HEK293 (cell line): ENCODE measurements at regions not wholly inside any gene's neighbourhood (a gene's known extent, or its start where the extent isn't known, plus 50 kb on each side); places are given as distances from the start of the nearest gene placed in this dataset.

Experiments
- CTCF ChIA-PET: fragments of 350-600 bp; formaldehyde crosslinking; extraction: SDS; loops from one replicate; lab custom pipeline; 2021; ENCODE audit warnings: antibody characterized with exemption; lab: Yijun Ruan, JAX
- POLR2A ChIA-PET: fragments of 300-600 bp; formaldehyde crosslinking; extraction: SDS; loops from one replicate; lab custom pipeline; 2020; ENCODE audit warnings: antibody characterized with exemption, inconsistent platforms; lab: Yijun Ruan, JAX
- H3K27ac ChIP-seq: fragments of 200-500 bp; sonication (Bioruptor generic); 2 replicates; pipeline ENCODE4 v1.5.1; 2014; ENCODE audit warnings: low read depth, low read length, control low read depth, inconsistent platforms; ENCODE audit errors: extremely low read depth
- H3K36me3 ChIP-seq, 2 experiments: fragments of 200-500 bp in 1 of 2; sonication (Bioruptor generic) in 1 of 2; 1 replicate in 1 of 2; 2 replicates in 1 of 2; pipeline ENCODE4 v1.5.1; 2014 to 2017; ENCODE audit warnings: inconsistent platforms in 2 of 2, low read length in 2 of 2; ENCODE audit not compliant: control insufficient read depth in 2 of 2, insufficient read depth in 1 of 2
- H3K4me1 ChIP-seq: fragments of 200-500 bp; sonication (Bioruptor generic); 2 replicates; pipeline ENCODE4 v1.5.1; 2014; ENCODE audit warnings: mild to moderate bottlenecking, low read length, inconsistent platforms; ENCODE audit not compliant: control insufficient read depth, insufficient read depth
- H3K4me3 ChIP-seq: 2 replicates; pipeline ENCODE4 v1.5.1; 2011; ENCODE audit warnings: low read depth, mild to moderate bottlenecking, control low read depth, low read length, moderate library complexity
- H3K9me3 ChIP-seq: fragments of 200-500 bp; sonication (Bioruptor generic); 2 replicates; pipeline ENCODE4 v1.5.1; 2014; ENCODE audit warnings: low read depth, low read length, inconsistent platforms; ENCODE audit not compliant: control insufficient read depth, insufficient read depth
- EGR2 ChIP-seq: fragments of 450-650 bp; formaldehyde crosslinking; IDR thresholded peaks from 2 replicates; pipeline ENCODE4 v1.5.1; 2016; ENCODE audit warnings: low read depth, missing biosample characterization, missing genetic modification characterization
- GFI1B ChIP-seq: fragments of 450-650 bp; formaldehyde crosslinking; IDR thresholded peaks from 2 replicates; pipeline ENCODE4 v1.5.1; 2016; ENCODE audit warnings: missing biosample characterization, missing genetic modification characterization
- GLIS2 ChIP-seq: fragments of 450-650 bp; formaldehyde crosslinking; IDR thresholded peaks from 2 replicates; pipeline ENCODE4 v1.5.1; 2016; ENCODE audit warnings: missing biosample characterization, missing genetic modification characterization
- KLF16 ChIP-seq: fragments of 450-650 bp; formaldehyde crosslinking; IDR thresholded peaks from 2 replicates; pipeline ENCODE4 v1.5.1; 2017; ENCODE audit warnings: missing biosample characterization, missing genetic modification characterization
- ZBTB20 ChIP-seq: fragments of 450-650 bp; formaldehyde crosslinking; IDR thresholded peaks from 2 replicates; pipeline ENCODE4 v1.5.1; 2016; ENCODE audit warnings: missing biosample characterization, missing genetic modification characterization
- ZEB2 ChIP-seq: fragments of 450-650 bp; formaldehyde crosslinking; IDR thresholded peaks from 2 replicates; pipeline ENCODE4 v1.5.1; 2016; ENCODE audit warnings: missing biosample characterization, missing genetic modification characterization
- ZFHX2 ChIP-seq: fragments of 450-650 bp; formaldehyde crosslinking; conservative IDR thresholded peaks from 2 replicates; pipeline ENCODE4 v1.5.1; 2016; ENCODE audit warnings: missing biosample characterization, missing genetic modification characterization
- ZNF10 ChIP-seq: fragments of 450-650 bp; formaldehyde crosslinking; IDR thresholded peaks from 2 replicates; pipeline ENCODE4 v1.5.1; 2017; ENCODE audit warnings: missing biosample characterization, missing genetic modification characterization
- ZNF19 ChIP-seq: fragments of 450-650 bp; formaldehyde crosslinking; IDR thresholded peaks from 2 replicates; pipeline ENCODE4; 2016; ENCODE audit warnings: missing biosample characterization, missing genetic modification characterization, low read depth
- ZNF202 ChIP-seq: fragments of 450-650 bp; formaldehyde crosslinking; IDR thresholded peaks from 2 replicates; pipeline ENCODE4 v1.5.1; 2016; ENCODE audit warnings: missing biosample characterization, missing genetic modification characterization, borderline replicate concordance
- ZNF211 ChIP-seq: fragments of 450-650 bp; formaldehyde crosslinking; IDR thresholded peaks from 2 replicates; pipeline ENCODE4 v1.5.1; 2016; ENCODE audit warnings: low read depth, missing biosample characterization, missing genetic modification characterization
- ZNF48 ChIP-seq: fragments of 450-650 bp; formaldehyde crosslinking; IDR thresholded peaks from 2 replicates; pipeline ENCODE4 v1.5.1; 2016; ENCODE audit warnings: missing biosample characterization, missing genetic modification characterization
- ZNF549 ChIP-seq: fragments of 450-650 bp; IDR thresholded peaks from 2 replicates; pipeline ENCODE4 v1.5.1; 2018; ENCODE audit warnings: missing biosample characterization, missing genetic modification characterization, mild to moderate bottlenecking, inconsistent platforms, moderate library complexity
- ZNF561 ChIP-seq: fragments of 450-650 bp; IDR thresholded peaks from 2 replicates; pipeline ENCODE4 v1.5.1; 2018; ENCODE audit warnings: missing biosample characterization, missing genetic modification characterization, borderline replicate concordance
- TF ChIP-seq, protein P1 (sequence below): fragments of 450-650 bp; formaldehyde crosslinking; IDR thresholded peaks from 2 replicates; pipeline ENCODE4 v1.5.1; 2016; ENCODE audit warnings: missing biosample characterization, missing genetic modification characterization, borderline replicate concordance
- TF ChIP-seq, protein P2 (sequence below): fragments of 450-650 bp; formaldehyde crosslinking; IDR thresholded peaks from 2 replicates; pipeline ENCODE4 v1.5.1; 2016; ENCODE audit warnings: missing biosample characterization, missing genetic modification characterization
- TF ChIP-seq, protein P3 (sequence below): fragments of 450-650 bp; formaldehyde crosslinking; IDR thresholded peaks from 2 replicates; pipeline ENCODE4 v1.5.1; 2016; ENCODE audit warnings: missing biosample characterization, missing genetic modification characterization
- TF ChIP-seq, protein P4 (sequence below): fragments of 450-650 bp; IDR thresholded peaks from 2 replicates; pipeline ENCODE4 v1.5.1; 2018; ENCODE audit warnings: missing biosample characterization, missing genetic modification characterization
- TF ChIP-seq, protein P5 (sequence below): fragments of 450-650 bp; formaldehyde crosslinking; IDR thresholded peaks from 2 replicates; pipeline ENCODE4 v1.5.1; 2016; ENCODE audit warnings: missing biosample characterization, missing genetic modification characterization
- TF ChIP-seq, protein P6 (sequence below): fragments of 450-650 bp; formaldehyde crosslinking; IDR thresholded peaks from 2 replicates; pipeline ENCODE4 v1.5.1; 2017; ENCODE audit warnings: missing biosample characterization, missing genetic modification characterization
- TF ChIP-seq, protein P7 (sequence below): fragments of 450-650 bp; formaldehyde crosslinking; IDR thresholded peaks from 2 replicates; pipeline ENCODE4 v1.5.1; 2016; ENCODE audit warnings: missing biosample characterization, missing genetic modification characterization, borderline replicate concordance

DNA sequence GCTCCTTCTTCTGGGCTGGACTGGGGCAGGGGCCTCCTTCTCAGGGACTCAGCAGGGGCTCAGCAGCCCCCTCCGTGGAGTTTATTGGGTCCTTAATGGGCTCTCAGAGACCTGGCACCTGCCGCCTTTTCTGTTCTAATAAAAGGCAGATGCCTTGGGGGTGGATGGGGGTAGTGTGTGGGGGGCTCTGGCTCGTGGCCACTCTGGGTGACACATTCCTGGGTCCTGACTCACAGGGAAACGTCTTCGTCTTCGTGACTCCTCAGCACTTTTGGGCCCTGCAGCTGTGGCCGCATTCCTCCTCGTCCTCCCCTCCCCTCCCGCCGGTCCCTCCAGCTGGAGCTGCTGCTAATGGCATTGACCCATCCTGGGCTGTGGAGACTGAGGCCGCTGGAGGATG is 107.8 kb upstream of the WNT4 start:
- POLR2A ChIA-PET, result no interaction called here
- no peak overlapping the region for H3K27ac ChIP-seq
- H3K4me3 ChIP-seq, result no peak overlapping the region
- no peaks in the 10 kb centered on the region for H3K4me1 ChIP-seq
- H3K9me3 ChIP-seq, result no peaks in the 10 kb centered on the region
- H3K36me3 ChIP-seq, result no peaks in the 10 kb centered on the region
- CTCF ChIA-PET, result interaction anchor here (0.6 to 1.0 kb wide), 3 partner anchors 17 to 454 kb away, joined by 3 to 6 read pairs (median 3); no protein-coding TSS in a partner anchor
- TF ChIP-seq ZBTB20 (tag by site-specific recombination), result no peak
- TF ChIP-seq, protein P1, sequence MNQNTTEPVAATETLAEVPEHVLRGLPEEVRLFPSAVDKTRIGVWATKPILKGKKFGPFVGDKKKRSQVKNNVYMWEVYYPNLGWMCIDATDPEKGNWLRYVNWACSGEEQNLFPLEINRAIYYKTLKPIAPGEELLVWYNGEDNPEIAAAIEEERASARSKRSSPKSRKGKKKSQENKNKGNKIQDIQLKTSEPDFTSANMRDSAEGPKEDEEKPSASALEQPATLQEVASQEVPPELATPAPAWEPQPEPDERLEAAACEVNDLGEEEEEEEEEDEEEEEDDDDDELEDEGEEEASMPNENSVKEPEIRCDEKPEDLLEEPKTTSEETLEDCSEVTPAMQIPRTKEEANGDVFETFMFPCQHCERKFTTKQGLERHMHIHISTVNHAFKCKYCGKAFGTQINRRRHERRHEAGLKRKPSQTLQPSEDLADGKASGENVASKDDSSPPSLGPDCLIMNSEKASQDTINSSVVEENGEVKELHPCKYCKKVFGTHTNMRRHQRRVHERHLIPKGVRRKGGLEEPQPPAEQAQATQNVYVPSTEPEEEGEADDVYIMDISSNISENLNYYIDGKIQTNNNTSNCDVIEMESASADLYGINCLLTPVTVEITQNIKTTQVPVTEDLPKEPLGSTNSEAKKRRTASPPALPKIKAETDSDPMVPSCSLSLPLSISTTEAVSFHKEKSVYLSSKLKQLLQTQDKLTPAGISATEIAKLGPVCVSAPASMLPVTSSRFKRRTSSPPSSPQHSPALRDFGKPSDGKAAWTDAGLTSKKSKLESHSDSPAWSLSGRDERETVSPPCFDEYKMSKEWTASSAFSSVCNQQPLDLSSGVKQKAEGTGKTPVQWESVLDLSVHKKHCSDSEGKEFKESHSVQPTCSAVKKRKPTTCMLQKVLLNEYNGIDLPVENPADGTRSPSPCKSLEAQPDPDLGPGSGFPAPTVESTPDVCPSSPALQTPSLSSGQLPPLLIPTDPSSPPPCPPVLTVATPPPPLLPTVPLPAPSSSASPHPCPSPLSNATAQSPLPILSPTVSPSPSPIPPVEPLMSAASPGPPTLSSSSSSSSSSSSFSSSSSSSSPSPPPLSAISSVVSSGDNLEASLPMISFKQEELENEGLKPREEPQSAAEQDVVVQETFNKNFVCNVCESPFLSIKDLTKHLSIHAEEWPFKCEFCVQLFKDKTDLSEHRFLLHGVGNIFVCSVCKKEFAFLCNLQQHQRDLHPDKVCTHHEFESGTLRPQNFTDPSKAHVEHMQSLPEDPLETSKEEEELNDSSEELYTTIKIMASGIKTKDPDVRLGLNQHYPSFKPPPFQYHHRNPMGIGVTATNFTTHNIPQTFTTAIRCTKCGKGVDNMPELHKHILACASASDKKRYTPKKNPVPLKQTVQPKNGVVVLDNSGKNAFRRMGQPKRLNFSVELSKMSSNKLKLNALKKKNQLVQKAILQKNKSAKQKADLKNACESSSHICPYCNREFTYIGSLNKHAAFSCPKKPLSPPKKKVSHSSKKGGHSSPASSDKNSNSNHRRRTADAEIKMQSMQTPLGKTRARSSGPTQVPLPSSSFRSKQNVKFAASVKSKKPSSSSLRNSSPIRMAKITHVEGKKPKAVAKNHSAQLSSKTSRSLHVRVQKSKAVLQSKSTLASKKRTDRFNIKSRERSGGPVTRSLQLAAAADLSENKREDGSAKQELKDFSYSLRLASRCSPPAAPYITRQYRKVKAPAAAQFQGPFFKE, result no peak
- no peak for TF ChIP-seq ZNF19 (tag by site-specific recombination)
- no peak for TF ChIP-seq ZNF561 (tag by site-specific recombination)
- TF ChIP-seq GLIS2 (tag by site-specific recombination), result peak; percentile 81
- TF ChIP-seq GFI1B (tag by site-specific recombination), result no peak
- TF ChIP-seq ZNF549 (tag by site-specific recombination), result no peak
- TF ChIP-seq, protein P2, sequence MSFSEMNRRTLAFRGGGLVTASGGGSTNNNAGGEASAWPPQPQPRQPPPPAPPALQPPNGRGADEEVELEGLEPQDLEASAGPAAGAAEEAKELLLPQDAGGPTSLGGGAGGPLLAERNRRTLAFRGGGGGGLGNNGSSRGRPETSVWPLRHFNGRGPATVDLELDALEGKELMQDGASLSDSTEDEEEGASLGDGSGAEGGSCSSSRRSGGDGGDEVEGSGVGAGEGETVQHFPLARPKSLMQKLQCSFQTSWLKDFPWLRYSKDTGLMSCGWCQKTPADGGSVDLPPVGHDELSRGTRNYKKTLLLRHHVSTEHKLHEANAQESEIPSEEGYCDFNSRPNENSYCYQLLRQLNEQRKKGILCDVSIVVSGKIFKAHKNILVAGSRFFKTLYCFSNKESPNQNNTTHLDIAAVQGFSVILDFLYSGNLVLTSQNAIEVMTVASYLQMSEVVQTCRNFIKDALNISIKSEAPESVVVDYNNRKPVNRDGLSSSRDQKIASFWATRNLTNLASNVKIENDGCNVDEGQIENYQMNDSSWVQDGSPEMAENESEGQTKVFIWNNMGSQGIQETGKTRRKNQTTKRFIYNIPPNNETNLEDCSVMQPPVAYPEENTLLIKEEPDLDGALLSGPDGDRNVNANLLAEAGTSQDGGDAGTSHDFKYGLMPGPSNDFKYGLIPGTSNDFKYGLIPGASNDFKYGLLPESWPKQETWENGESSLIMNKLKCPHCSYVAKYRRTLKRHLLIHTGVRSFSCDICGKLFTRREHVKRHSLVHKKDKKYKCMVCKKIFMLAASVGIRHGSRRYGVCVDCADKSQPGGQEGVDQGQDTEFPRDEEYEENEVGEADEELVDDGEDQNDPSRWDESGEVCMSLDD, result no peak
- TF ChIP-seq KLF16 (tag by site-specific recombination), result no peak
- no peak for TF ChIP-seq ZNF211
- 0 out of 2 replicates have a peak, but pooled peaks have one; percentile 20 for TF ChIP-seq ZEB2
- TF ChIP-seq ZNF48 (tag by site-specific recombination), result no peak
- TF ChIP-seq, protein P3, sequence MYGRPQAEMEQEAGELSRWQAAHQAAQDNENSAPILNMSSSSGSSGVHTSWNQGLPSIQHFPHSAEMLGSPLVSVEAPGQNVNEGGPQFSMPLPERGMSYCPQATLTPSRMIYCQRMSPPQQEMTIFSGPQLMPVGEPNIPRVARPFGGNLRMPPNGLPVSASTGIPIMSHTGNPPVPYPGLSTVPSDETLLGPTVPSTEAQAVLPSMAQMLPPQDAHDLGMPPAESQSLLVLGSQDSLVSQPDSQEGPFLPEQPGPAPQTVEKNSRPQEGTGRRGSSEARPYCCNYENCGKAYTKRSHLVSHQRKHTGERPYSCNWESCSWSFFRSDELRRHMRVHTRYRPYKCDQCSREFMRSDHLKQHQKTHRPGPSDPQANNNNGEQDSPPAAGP (tag by site-specific recombination), result no peak
- TF ChIP-seq, protein P4, sequence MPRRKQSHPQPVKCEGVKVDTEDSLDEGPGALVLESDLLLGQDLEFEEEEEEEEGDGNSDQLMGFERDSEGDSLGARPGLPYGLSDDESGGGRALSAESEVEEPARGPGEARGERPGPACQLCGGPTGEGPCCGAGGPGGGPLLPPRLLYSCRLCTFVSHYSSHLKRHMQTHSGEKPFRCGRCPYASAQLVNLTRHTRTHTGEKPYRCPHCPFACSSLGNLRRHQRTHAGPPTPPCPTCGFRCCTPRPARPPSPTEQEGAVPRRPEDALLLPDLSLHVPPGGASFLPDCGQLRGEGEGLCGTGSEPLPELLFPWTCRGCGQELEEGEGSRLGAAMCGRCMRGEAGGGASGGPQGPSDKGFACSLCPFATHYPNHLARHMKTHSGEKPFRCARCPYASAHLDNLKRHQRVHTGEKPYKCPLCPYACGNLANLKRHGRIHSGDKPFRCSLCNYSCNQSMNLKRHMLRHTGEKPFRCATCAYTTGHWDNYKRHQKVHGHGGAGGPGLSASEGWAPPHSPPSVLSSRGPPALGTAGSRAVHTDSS (tag by site-specific recombination), result no peak
- peak; percentile 95 for TF ChIP-seq EGR2
- no peak for TF ChIP-seq ZNF202 (tag by site-specific recombination)
- TF ChIP-seq ZFHX2 (tag by site-specific recombination), result peak; percentile 96
- TF ChIP-seq ZNF10, result no peak
- TF ChIP-seq, protein P5, sequence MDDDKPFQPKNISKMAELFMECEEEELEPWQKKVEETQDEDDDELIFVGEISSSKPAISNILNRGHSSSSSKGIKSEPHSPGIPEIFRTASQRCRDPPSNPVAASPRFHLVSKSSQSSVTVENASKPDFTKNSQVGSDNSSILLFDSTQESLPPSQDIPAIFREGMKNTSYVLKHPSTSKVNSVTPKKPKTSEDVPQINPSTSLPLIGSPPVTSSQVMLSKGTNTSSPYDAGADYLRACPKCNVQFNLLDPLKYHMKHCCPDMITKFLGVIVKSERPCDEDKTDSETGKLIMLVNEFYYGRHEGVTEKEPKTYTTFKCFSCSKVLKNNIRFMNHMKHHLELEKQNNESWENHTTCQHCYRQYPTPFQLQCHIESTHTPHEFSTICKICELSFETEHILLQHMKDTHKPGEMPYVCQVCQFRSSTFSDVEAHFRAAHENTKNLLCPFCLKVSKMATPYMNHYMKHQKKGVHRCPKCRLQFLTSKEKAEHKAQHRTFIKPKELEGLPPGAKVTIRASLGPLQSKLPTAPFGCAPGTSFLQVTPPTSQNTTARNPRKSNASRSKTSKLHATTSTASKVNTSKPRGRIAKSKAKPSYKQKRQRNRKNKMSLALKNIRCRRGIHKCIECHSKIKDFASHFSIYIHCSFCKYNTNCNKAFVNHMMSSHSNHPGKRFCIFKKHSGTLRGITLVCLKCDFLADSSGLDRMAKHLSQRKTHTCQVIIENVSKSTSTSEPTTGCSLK (tag by site-specific recombination), result no peak
- TF ChIP-seq, protein P6, sequence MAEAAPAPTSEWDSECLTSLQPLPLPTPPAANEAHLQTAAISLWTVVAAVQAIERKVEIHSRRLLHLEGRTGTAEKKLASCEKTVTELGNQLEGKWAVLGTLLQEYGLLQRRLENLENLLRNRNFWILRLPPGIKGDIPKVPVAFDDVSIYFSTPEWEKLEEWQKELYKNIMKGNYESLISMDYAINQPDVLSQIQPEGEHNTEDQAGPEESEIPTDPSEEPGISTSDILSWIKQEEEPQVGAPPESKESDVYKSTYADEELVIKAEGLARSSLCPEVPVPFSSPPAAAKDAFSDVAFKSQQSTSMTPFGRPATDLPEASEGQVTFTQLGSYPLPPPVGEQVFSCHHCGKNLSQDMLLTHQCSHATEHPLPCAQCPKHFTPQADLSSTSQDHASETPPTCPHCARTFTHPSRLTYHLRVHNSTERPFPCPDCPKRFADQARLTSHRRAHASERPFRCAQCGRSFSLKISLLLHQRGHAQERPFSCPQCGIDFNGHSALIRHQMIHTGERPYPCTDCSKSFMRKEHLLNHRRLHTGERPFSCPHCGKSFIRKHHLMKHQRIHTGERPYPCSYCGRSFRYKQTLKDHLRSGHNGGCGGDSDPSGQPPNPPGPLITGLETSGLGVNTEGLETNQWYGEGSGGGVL (tag by site-specific recombination), result peak; percentile 76
- TF ChIP-seq, protein P7, sequence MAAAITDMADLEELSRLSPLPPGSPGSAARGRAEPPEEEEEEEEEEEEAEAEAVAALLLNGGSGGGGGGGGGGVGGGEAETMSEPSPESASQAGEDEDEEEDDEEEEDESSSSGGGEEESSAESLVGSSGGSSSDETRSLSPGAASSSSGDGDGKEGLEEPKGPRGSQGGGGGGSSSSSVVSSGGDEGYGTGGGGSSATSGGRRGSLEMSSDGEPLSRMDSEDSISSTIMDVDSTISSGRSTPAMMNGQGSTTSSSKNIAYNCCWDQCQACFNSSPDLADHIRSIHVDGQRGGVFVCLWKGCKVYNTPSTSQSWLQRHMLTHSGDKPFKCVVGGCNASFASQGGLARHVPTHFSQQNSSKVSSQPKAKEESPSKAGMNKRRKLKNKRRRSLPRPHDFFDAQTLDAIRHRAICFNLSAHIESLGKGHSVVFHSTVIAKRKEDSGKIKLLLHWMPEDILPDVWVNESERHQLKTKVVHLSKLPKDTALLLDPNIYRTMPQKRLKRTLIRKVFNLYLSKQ, result no peak
